ENCODE measurements at regions not wholly inside any gene's neighbourhood (a gene's known extent, or its start where the extent isn't known, plus 50 kb on each side); places are given as distances from the start of the nearest gene placed in this dataset.

DNA sequence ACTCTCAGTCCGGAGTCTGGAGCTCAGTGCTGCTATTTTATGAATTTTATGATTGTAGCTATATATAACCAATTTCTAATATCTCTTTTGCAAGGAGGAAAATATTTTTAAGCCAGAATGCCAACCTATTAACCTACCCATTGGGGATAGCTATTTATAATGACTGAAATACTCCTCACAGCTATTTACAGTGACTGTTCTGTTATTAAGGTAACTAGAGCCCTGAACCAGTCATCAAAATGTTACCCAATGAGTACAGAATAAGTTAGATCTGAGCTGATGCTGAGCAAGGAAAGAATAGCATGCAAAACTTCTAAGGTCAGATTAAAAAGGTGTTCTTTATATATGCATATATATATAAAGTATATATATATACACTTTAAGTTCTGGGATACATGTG lies 79.6 kb upstream of the PPP2R3A start:
- 94% methylated on average over 1 of the region's 1 CpG for WGBS
- Histone ChIP-seq H3K4me1 (no peaks in the 10 kb centered on the region), H3K27ac (replicated peaks in 1 of 4) (no peak overlapping the region), H3K36me3 (no peaks in the 10 kb centered on the region), H3K4me3 (no peak overlapping the region), H3K27me3 (no peaks in the 10 kb centered on the region), H3K9me3 (no peaks in the 10 kb centered on the region)
- intact Hi-C loops (cut with DNase I), result no loop called here
- DNase-seq (ENCODE audit: extremely low spot score), result no peak
- TF ChIP-seq POLR2A (IDR thresholded peaks at IDR 0.05; ENCODE audit: low read depth), result no peak
- no peak for TF ChIP-seq POLR2AphosphoS5 (IDR thresholded peaks at IDR 0.05)
- TF ChIP-seq, protein P1, sequence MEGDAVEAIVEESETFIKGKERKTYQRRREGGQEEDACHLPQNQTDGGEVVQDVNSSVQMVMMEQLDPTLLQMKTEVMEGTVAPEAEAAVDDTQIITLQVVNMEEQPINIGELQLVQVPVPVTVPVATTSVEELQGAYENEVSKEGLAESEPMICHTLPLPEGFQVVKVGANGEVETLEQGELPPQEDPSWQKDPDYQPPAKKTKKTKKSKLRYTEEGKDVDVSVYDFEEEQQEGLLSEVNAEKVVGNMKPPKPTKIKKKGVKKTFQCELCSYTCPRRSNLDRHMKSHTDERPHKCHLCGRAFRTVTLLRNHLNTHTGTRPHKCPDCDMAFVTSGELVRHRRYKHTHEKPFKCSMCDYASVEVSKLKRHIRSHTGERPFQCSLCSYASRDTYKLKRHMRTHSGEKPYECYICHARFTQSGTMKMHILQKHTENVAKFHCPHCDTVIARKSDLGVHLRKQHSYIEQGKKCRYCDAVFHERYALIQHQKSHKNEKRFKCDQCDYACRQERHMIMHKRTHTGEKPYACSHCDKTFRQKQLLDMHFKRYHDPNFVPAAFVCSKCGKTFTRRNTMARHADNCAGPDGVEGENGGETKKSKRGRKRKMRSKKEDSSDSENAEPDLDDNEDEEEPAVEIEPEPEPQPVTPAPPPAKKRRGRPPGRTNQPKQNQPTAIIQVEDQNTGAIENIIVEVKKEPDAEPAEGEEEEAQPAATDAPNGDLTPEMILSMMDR (IDR thresholded peaks at IDR 0.05), result no peak
- no peak for TF ChIP-seq EP300 (IDR thresholded peaks at IDR 0.05)

DNA sequence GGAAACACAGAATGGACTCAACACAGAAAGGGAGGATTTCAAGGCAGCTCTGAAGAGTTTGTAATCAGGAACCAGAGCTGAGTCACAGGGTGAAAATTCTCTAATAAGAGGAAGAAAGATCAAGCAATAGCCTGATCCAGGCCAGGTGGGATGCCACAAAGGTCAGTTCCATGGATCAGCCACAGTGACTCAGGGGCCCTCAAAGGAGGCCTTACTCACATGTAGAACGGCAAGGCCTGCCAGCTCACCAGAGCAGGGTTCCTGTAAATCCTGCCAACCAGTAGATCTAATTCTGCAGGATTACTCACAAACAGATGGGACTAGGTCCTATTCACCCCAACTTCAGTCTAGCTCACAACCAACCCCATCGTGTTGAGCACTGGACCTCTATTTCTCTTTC lies 78.3 kb upstream of the PPP2R3A start:
- DNase-seq (ENCODE audit: extremely low spot score), result no peak
- Histone ChIP-seq H3K36me3 (no peaks in the 10 kb centered on the region), H3K27ac (replicated peaks in 1 of 4) (no peak overlapping the region), H3K4me3 (no peak overlapping the region), H3K27me3 (no peaks in the 10 kb centered on the region), H3K4me1 (no peaks in the 10 kb centered on the region), H3K9me3 (no peaks in the 10 kb centered on the region)
- TF ChIP-seq EP300 (IDR thresholded peaks at IDR 0.05), result no peak
- no peak for TF ChIP-seq POLR2AphosphoS5 (IDR thresholded peaks at IDR 0.05)
- no peak for TF ChIP-seq POLR2A (IDR thresholded peaks at IDR 0.05; ENCODE audit: low read depth)
- TF ChIP-seq, protein P1 (IDR thresholded peaks at IDR 0.05), result no peak
- 89% methylated on average over 2 of the region's 2 CpGs for WGBS
- intact Hi-C loops (cut with DNase I), result no loop called here

DNA sequence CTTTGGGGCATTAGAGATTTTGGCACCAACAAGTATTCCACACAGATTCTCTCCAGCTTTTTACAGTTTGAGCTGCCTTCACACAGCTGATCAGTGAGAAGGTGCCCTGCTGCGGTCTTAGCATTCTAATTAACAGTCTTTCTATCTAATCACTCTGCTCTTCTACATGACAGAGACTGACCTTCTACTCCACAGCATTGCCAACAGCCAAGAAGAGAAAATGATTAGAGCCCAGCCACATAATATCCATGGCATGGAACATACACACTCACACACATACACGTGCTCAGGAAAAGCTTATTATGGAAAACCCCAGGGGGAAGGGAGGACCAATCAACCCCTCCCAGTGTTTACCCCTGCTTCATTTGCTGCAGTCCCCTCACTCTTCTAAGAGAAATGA lies 76.1 kb upstream of the PPP2R3A start:
- TF ChIP-seq POLR2A (IDR thresholded peaks at IDR 0.05; ENCODE audit: low read depth), result no peak
- TF ChIP-seq, protein P1 (IDR thresholded peaks at IDR 0.05), result no peak
- TF ChIP-seq POLR2AphosphoS5 (IDR thresholded peaks at IDR 0.05), result no peak
- no peak for TF ChIP-seq EP300 (IDR thresholded peaks at IDR 0.05)
- H3K36me3 ChIP-seq, result no peaks in the 10 kb centered on the region
- WGBS, result 49% methylated on average over 2 of the region's 2 CpGs
- no peaks in the 10 kb centered on the region for H3K9me3 ChIP-seq
- intact Hi-C loops (cut with DNase I), result no loop called here
- H3K4me1 ChIP-seq, result no peaks in the 10 kb centered on the region
- H3K27me3 ChIP-seq, result no peaks in the 10 kb centered on the region
- DNase-seq (ENCODE audit: extremely low spot score), result peak; percentile 77
- H3K27ac ChIP-seq (replicated peaks in 1 of 4), result no peak overlapping the region
- no peak overlapping the region for H3K4me3 ChIP-seq

DNA sequence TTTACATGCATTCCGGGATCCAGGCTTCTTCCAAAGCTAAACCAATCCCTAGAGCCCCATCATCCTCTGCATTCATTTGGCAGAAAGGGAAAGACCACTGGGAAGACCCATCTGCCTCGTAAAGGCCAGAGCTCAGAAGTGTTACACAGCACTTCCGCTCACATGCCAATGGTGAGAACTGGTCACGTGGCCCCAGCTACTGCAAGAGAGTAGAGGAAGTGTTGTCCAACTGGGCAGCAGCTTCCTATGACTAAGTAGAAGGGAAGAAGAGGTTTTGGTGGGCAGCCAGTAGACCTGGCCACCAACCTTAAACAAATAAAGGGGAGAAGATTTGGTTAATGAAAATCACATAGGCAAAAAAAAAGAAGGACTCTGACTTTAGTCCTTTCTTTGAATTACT lies 74.4 kb upstream of the PPP2R3A start:
- Histone ChIP-seq H3K4me3 (no peak overlapping the region), H3K27me3 (no peaks in the 10 kb centered on the region), H3K36me3 (no peaks in the 10 kb centered on the region), H3K4me1 (no peaks in the 10 kb centered on the region), H3K9me3 (no peaks in the 10 kb centered on the region), H3K27ac (replicated peaks in 1 of 4) (no peak overlapping the region)
- WGBS, result 53% methylated on average over 3 of the region's 4 CpGs
- no peak for TF ChIP-seq POLR2AphosphoS5 (IDR thresholded peaks at IDR 0.05)
- TF ChIP-seq, protein P1 (IDR thresholded peaks at IDR 0.05), result no peak
- no peak for TF ChIP-seq POLR2A (IDR thresholded peaks at IDR 0.05; ENCODE audit: low read depth)
- no peak for TF ChIP-seq EP300 (IDR thresholded peaks at IDR 0.05)
- intact Hi-C loops (cut with DNase I), result no loop called here
- DNase-seq (ENCODE audit: extremely low spot score), result no peak

DNA sequence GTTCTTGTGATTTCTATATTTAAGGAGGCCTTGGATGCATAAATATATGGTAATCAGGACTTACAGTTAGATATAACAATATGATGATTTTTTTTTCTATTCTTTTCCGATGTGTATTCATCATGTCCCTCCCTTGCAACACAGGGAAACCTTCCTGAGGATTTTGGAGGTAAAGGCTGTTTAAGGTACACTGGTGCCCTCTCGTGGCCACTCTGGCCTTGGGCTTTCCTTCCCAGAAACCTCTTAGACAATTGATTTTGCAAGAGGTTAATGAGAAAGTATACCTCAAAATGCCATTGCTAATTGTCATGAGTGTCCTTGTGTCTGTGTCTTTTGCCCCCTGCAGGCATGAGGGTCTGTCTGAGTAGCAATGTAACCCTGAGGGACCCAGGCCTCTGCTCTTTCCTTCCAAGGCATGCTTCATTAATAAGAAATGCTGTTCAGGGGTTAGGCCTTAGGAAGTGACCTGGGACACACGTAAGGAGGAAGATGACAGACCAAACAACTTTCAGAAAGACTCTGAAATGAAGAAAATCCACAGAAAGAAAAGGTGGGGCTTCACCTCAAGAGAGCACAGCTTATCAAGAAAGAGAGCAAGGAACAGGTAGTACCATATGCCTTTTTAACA lies 70.3 kb upstream of the PPP2R3A start:
- Histone ChIP-seq H3K27me3 (no peaks in the 10 kb centered on the region), H3K9me3 (no peaks in the 10 kb centered on the region), H3K4me1 (no peaks in the 10 kb centered on the region), H3K27ac (replicated peaks in 1 of 4) (no peak overlapping the region), H3K36me3 (no peaks in the 10 kb centered on the region), H3K4me3 (no peak overlapping the region)
- no peak for DNase-seq (ENCODE audit: extremely low spot score)
- intact Hi-C loops (cut with DNase I), result loop anchor here (5.0 kb wide), 2 partner anchors 1103 to 1293 kb away; no protein-coding TSS in a partner anchor
- TF ChIP-seq POLR2AphosphoS5 (IDR thresholded peaks at IDR 0.05) (no peak), POLR2A (IDR thresholded peaks at IDR 0.05; ENCODE audit: low read depth) (no peak)
- TF ChIP-seq, protein P1 (IDR thresholded peaks at IDR 0.05), result peak; percentile 67 to 82 (median 81)
- WGBS, result 25% methylated on average over 3 of the region's 3 CpGs
